Large intestine (tissue), 3 donors: ENCODE measurements at regions not wholly inside any gene's neighbourhood (a gene's known extent, or its start where the extent isn't known, plus 50 kb on each side); places are given as distances from the start of the nearest gene placed in this dataset.

Source experiments
- DNase-seq, 2 donors: peaks; one replicate each; pipeline versions ENCODE4 v3.0.0 to v3.0.0-alpha.2; 2013
- H3K27ac ChIP-seq: one replicate; pipeline ENCODE4 v1.5.1; 2013; ENCODE audit warnings: low read length
- H3K27me3 ChIP-seq: 2 replicates; pipeline ENCODE4 v1.6.1; 2013; ENCODE audit warnings: low read length; ENCODE audit not compliant: control insufficient read depth, insufficient read depth
- H3K36me3 ChIP-seq: 2 replicates; pipeline ENCODE4 v1.6.1; 2013; ENCODE audit warnings: low read length; ENCODE audit not compliant: control insufficient read depth, insufficient read depth
- H3K4me1 ChIP-seq: one replicate; pipeline ENCODE4 v1.6.1; 2013; ENCODE audit warnings: low read length; ENCODE audit not compliant: control insufficient read depth, insufficient read depth
- H3K4me3 ChIP-seq: one replicate; pipeline ENCODE4 v1.5.1; 2013; ENCODE audit warnings: low read length
- H3K9me3 ChIP-seq: one replicate; pipeline ENCODE4 v1.6.1; 2013; ENCODE audit warnings: mild to moderate bottlenecking, low read depth, low read length, moderate library complexity; ENCODE audit not compliant: control insufficient read depth
- WGBS: methylation state at CpG from one replicate; pipeline ENCODE4 v1.1.5; 2013; ENCODE audit warnings: low lambda C conversion rate; ENCODE audit not compliant: insufficient coverage; 5-methylcytosine and 5-hydroxymethylcytosine counted together

DNA sequence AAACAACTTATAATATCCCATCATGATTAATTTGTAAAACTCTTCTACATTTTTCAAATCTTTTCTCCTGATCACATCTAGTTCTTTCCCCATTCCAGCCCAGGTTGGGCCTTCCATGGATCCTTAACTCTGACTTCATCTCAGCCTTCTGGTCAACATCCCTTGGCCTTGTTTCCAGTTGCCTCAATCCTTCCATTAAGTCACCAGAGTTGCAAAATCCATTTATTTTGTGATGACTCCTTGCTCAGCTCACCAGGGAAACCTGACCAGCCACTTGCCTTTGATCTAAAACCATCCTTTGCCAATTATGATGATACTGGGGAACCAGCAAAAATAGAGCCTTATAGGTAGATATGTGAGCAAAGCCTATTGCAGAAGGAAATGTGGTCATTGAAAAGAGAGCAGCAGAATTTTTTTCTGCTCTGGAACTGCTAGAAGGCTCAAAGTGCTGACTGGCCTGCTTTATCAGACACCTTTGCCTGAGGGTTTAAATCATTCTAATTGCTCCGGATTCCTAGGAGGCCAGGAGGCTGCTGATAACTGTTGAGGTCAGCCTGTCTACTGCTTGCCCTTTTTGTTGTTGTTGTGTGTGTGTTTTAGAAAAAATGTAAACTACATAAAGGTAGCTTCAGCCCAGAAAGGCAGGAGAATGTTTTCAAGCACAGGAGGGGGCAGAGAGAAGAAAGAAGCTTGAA lies 512.2 kb upstream of the GRIA1 start:
- H3K4me1 ChIP-seq: no peaks in the 10 kb centered on the region
- WGBS: no CpG with 5 or more reads among the region's 1 CpG
- no peaks in the 10 kb centered on the region for H3K9me3 ChIP-seq
- no peaks in the 10 kb centered on the region for H3K36me3 ChIP-seq
- no peak overlapping the region for H3K27ac ChIP-seq
- no peaks in the 10 kb centered on the region for H3K27me3 ChIP-seq
- DNase-seq: peak in 1 of 2 donors; percentile 23
- no peak overlapping the region for H3K4me3 ChIP-seq

DNA sequence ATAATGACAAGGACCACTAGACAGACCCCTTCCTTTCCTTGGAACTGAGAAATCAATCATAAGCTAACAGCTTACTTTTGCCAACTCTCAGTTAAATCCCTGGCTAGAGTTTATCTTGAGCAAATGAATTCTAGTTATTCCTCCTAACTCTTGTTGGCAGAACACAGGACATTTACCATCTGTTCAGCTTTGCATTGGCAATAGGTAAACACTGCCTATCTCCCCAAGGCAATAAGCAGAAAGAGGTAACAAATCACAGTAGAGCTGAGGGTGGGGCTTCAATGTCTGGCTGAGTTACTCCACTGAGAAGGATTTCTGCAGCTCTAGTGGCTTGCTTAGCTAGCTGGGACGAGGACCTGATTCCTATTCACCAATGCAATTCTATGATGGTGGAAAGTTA lies 503.3 kb upstream of the GRIA1 start:
- Histone ChIP-seq H3K4me1 (no peaks in the 10 kb centered on the region), H3K27ac (no peak overlapping the region), H3K4me3 (no peak overlapping the region), H3K9me3 (no peaks in the 10 kb centered on the region), H3K36me3 (no peaks in the 10 kb centered on the region), H3K27me3 (no peaks in the 10 kb centered on the region)
- peak in 1 of 2 donors; percentile 9 for DNase-seq
- WGBS: no CpG with 5 or more reads among the region's 1 CpG

DNA sequence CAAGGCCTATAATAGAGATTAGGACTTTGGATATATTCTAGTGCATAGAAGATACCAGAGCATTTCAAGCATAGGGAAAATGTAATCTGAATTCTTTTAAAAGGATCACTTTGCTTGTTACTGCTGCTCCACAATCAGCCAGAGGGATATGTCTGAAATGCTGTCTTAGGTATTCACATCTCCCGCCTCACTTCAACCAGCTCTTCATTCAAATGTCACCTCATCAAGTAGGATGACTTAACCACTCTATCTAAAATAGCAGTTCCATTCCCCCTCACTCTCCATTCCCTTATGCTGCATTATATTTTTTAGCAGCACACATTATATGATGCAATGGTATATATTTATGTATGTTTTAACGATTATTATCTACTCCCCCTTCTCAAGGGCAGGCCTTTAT lies 500.3 kb upstream of the GRIA1 start:
- H3K9me3 ChIP-seq: no peaks in the 10 kb centered on the region
- H3K27me3 ChIP-seq: no peaks in the 10 kb centered on the region
- H3K27ac ChIP-seq: no peak overlapping the region
- no peaks in the 10 kb centered on the region for H3K36me3 ChIP-seq
- H3K4me1 ChIP-seq: no peaks in the 10 kb centered on the region
- no peak for DNase-seq
- 100% methylated on average over 1 of the region's 2 CpGs for WGBS
- no peak overlapping the region for H3K4me3 ChIP-seq

DNA sequence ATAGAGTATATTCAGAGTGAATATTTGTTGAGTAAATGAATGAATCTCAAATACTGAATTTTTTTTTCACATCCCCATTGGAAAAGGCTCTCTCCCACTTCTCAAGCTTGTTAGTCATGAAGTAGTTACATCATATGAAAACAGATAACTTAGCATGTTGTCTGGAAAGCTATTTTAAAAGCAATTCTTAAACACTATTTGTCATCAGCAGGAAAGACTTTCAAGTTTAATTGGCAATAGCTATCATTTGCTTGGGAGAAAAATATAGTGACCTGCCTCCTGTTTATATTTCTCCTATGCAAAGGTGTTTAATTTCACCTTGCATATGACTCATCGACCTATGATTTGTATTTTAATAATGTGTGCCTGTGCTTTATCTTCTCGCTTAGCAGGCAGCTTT lies 499.8 kb upstream of the GRIA1 start:
- Histone ChIP-seq H3K9me3 (no peaks in the 10 kb centered on the region), H3K36me3 (no peaks in the 10 kb centered on the region), H3K27ac (no peak overlapping the region), H3K27me3 (no peaks in the 10 kb centered on the region), H3K4me1 (no peaks in the 10 kb centered on the region), H3K4me3 (no peak overlapping the region)
- no peak for DNase-seq
- WGBS: 82% methylated on average over 2 of the region's 2 CpGs

DNA sequence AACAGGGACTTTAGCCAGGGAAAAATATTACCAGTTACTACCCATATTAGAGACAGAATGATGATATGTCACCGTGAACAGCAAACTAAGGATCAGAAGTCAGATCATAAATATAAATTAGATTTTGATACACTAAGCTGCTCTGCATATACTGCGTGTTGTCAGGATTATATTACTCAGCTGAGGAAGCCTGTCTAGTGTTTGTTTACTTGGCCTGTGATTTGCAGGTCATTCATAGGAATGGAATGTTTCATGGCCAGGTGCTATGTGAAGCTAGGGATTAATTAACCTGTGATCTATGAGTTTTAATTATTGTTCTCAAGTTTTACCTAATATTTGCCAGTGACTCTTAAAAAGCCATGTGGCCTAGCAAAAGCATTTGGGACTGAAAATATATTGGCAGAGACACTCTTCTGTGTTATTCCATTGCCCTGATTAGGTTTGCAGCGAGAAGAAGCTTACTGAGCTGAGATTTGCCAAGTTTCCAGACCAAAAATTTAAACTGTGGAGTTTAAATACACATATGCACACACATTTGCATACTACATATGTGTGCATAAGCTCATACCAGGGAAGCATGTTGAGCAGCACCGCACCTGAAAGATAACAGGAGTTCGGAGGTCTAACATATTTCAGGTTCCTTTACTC lies 496.3 kb upstream of the GRIA1 start:
- no peak overlapping the region for H3K27ac ChIP-seq
- no peak for DNase-seq
- H3K4me3 ChIP-seq: no peak overlapping the region
- WGBS: no CpG with 5 or more reads among the region's 5 CpGs
- no peaks in the 10 kb centered on the region for H3K4me1 ChIP-seq
- H3K36me3 ChIP-seq: no peaks in the 10 kb centered on the region
- no peaks in the 10 kb centered on the region for H3K27me3 ChIP-seq
- no peaks in the 10 kb centered on the region for H3K9me3 ChIP-seq

DNA sequence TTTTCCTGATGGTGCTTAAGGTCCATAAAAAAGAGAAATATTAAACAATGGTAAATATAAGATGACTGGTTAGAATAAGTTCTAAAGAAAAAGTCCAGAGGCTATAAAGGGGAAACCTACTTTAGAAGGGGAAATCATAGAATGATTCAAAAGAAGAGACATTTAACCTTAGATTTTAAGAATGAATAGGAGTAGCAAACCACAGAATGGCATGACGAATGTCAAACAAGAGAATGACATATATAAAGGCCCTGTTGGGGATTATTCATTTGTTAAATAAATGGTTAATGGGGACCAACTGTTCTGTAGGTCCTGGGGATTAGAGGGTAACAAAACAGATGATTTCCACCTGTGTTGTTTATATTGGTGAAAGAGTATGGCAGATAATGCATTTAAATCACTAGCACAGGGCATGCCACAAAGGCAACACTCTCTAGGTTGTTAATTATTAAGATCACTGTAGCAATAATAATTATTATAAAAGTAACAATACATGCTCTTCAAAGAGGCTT lies 495.2 kb upstream of the GRIA1 start:
- H3K27me3 ChIP-seq: no peaks in the 10 kb centered on the region
- H3K4me3 ChIP-seq: no peak overlapping the region
- H3K36me3 ChIP-seq: no peaks in the 10 kb centered on the region
- no peak overlapping the region for H3K27ac ChIP-seq
- DNase-seq: no peak
- H3K4me1 ChIP-seq: no peaks in the 10 kb centered on the region
- H3K9me3 ChIP-seq: no peaks in the 10 kb centered on the region
- 90% methylated on average over 1 of the region's 1 CpG for WGBS

DNA sequence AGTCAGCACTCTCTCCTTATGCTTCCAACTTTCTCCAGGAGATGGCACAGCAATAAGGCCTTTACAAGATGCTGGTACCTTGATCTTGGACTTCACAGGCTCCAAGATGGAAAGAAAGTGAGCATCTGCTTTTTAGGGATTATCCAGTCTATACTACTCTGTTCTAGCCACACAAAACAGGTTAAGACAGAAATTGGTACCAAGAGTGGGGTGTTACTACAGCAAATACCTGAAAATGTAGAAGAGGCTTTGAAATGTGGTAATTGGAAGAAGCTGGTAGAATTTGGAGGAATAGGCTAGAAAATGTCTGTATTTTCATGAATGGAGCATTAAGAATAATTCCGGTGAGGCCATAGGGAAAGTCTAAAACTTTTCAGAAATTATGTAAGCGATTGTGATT lies 484.8 kb upstream of the GRIA1 start:
- no peaks in the 10 kb centered on the region for H3K9me3 ChIP-seq
- no peak overlapping the region for H3K27ac ChIP-seq
- H3K27me3 ChIP-seq: no peaks in the 10 kb centered on the region
- no peak for DNase-seq
- H3K4me1 ChIP-seq: no peaks in the 10 kb centered on the region
- WGBS: 100% methylated on average over 2 of the region's 2 CpGs
- H3K36me3 ChIP-seq: no peaks in the 10 kb centered on the region
- H3K4me3 ChIP-seq: no peak overlapping the region

DNA sequence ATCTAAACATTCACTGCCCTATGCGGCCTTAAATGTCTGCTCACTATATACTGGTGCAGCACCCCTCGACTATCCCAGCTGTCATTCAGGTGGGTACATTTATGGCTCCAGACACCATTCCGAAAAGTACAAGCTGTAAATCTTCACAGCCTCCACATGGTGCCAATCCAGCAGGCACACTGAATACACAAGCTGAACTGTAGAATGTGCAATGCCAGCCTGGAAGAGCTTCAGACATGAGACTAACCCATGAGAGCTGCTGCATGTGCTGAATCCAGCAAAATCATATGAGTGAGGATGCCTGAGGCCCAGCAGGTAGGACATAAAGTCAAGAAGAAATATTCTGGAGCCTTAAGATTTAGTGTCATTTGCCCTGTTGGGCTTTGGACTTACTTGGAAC lies 483.8 kb upstream of the GRIA1 start:
- H3K36me3 ChIP-seq: no peaks in the 10 kb centered on the region
- H3K4me3 ChIP-seq: no peak overlapping the region
- no peaks in the 10 kb centered on the region for H3K27me3 ChIP-seq
- no CpG with 5 or more reads among the region's 3 CpGs for WGBS
- H3K27ac ChIP-seq: no peak overlapping the region
- no peak for DNase-seq
- H3K9me3 ChIP-seq: no peaks in the 10 kb centered on the region
- H3K4me1 ChIP-seq: no peaks in the 10 kb centered on the region

DNA sequence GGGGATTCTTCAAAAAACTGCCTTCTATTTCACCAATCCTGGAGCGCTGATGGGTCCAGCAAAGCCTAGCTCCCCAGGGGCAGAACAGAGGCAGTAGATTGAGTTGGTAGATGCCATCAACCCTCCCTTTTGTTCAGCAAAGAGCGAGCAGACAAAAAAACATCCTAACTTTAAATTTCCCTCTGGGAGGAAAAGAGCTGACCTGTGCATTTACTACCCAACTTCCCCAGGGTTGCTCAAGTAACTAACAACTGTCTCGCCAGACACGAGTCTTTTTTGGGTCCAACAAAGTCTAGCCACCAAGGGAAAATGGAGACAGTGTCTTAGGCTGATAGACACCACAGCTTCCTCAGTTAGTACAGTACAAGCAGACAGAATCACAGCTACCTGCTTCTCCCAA lies 476.3 kb upstream of the GRIA1 start:
- H3K9me3 ChIP-seq: no peaks in the 10 kb centered on the region
- no peak overlapping the region for H3K4me3 ChIP-seq
- H3K27ac ChIP-seq: no peak overlapping the region
- H3K4me1 ChIP-seq: no peaks in the 10 kb centered on the region
- DNase-seq: no peak
- no CpG with 5 or more reads among the region's 4 CpGs for WGBS
- no peaks in the 10 kb centered on the region for H3K27me3 ChIP-seq
- H3K36me3 ChIP-seq: no peaks in the 10 kb centered on the region

DNA sequence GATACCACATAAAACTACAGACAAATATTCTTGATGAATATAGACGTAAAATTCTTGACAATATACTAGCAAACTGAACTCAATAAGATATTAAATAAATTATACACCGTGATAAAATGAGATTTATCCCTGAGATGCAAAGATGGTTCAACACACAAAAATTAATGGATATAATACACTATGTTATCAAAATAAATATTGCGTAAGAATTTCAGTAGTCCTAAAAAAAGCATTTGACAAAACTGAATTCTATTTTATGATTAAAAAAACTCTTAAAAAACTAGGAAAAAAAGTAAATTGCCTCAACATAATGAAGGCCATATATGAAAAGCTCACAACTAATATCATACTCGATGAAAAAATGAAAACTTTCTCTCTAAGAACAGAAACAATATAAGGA lies 472.3 kb upstream of the GRIA1 start:
- 91% methylated on average over 3 of the region's 4 CpGs for WGBS
- peaks cover 7% of the 10 kb centered on the region for H3K9me3 ChIP-seq

More for the DNA sequence above, 472.3 kb upstream of the GRIA1 start:
- Histone ChIP-seq H3K27ac (no peak overlapping the region), H3K4me3 (no peak overlapping the region), H3K4me1 (no peaks in the 10 kb centered on the region), H3K36me3 (no peaks in the 10 kb centered on the region), H3K27me3 (no peaks in the 10 kb centered on the region)
- no peak for DNase-seq
